ENCODE measurements at regions not wholly inside any gene's neighbourhood (a gene's known extent, or its start where the extent isn't known, plus 50 kb on each side); places are given as distances from the start of the nearest gene placed in this dataset.

- Histone ChIP-seq H3K4me3 (no peak overlapping the region), H3K4me2 (no peak overlapping the region), H3K36me3 (no peaks in the 10 kb centered on the region), H3K9me3 (replicated peaks in 1 of 11) (peaks cover 8 to 16% (median 12%) of the 10 kb centered on the region in 11 experiments; a peak in 19 of 22 replicates), H4K20me1 (no peaks in the 10 kb centered on the region), H3K9ac (no peak overlapping the region), H3K27ac (no peak overlapping the region), H3K4me1 (no peaks in the 10 kb centered on the region), H3K27me3 (no peaks in the 10 kb centered on the region)
- no peak for TF ChIP-seq Cebpa-rat (IDR thresholded peaks at IDR 0.05)
Observed at GRCh38 chr16:9184354-9184690, 92.9 kb downstream of the HAPSTR1 start.

GRCh38 chr16:9185381-9185780 lies 93.9 kb downstream of the HAPSTR1 start:
- no peak for TF ChIP-seq Cebpa-rat (IDR thresholded peaks at IDR 0.05)
- Histone ChIP-seq H3K9me3 (replicated peaks in 1 of 11) (peaks cover 8 to 16% (median 12%) of the 10 kb centered on the region in 11 experiments; a peak in 19 of 22 replicates), H4K20me1 (no peaks in the 10 kb centered on the region), H3K27ac (no peak overlapping the region), H3K36me3 (no peaks in the 10 kb centered on the region), H3K9ac (no peak overlapping the region), H3K27me3 (no peaks in the 10 kb centered on the region), H3K4me1 (no peaks in the 10 kb centered on the region), H3K4me3 (no peak overlapping the region), H3K4me2 (no peak overlapping the region)

DNA sequence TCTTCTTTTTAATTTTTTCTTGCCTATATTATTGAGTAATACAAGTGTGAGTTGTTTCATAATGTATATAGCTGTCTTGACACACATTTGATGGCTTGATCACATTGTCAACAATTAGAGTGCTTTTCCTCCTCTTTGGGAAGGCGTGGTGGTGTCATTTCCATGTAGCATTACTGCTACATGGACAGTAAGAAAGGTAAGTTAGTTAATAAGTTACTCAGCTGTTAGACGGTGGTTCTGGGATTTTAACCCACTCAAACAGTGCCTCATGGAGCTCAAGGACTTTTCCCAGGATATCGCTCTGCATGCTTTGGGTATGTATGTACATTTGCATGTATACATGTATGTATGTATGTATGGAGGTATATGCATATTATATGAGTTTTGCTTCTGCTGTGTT lies 94.6 kb downstream of the HAPSTR1 start:
- no peak for TF ChIP-seq Cebpa-rat (IDR thresholded peaks at IDR 0.05)
- Histone ChIP-seq H3K36me3 (no peaks in the 10 kb centered on the region), H4K20me1 (no peaks in the 10 kb centered on the region), H3K4me3 (no peak overlapping the region), H3K27me3 (no peaks in the 10 kb centered on the region), H3K9me3 (replicated peaks in 1 of 11) (peaks cover 8 to 16% (median 12%) of the 10 kb centered on the region in 11 experiments; a peak in 19 of 22 replicates), H3K4me2 (no peak overlapping the region), H3K9ac (no peak overlapping the region), H3K4me1 (no peaks in the 10 kb centered on the region), H3K27ac (no peak overlapping the region)

GRCh38 chr16:9188721-9189120 lies 97.3 kb downstream of the HAPSTR1 start:
- Histone ChIP-seq H3K27me3 (no peaks in the 10 kb centered on the region), H3K4me2 (no peak overlapping the region), H4K20me1 (no peaks in the 10 kb centered on the region), H3K9ac (no peak overlapping the region), H3K27ac (no peak overlapping the region), H3K36me3 (no peaks in the 10 kb centered on the region), H3K9me3 (replicated peaks in 1 of 11) (peaks cover 8 to 14% (median 11%) of the 10 kb centered on the region in 11 experiments; a peak in 19 of 22 replicates), H3K4me3 (no peak overlapping the region), H3K4me1 (no peaks in the 10 kb centered on the region)
- no peak for TF ChIP-seq Cebpa-rat (IDR thresholded peaks at IDR 0.05)

DNA sequence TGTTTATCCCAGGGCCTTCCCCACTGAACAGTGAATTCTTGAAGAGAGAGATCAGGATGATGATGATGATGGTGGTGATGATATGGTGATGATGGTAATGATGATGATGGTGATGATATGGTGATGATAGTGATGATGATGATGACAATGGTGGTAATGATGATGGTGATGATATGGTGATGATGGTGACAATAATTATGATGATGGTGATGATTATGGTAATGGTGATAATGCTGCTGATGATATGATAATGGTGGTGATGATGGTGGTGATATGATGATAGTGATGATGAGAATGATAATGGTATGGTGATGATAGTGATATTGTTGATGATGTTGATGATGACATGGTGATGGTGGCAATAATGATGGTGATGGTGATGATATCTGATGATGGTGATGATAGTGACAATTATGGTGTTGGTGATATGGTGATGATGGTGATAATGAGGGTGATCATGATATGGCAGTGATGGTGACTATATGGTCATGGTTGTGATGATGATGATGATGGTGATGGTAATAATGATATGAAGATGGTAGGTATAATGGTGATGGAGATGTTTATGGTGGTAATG lies 99.9 kb downstream of the HAPSTR1 start:
- Histone ChIP-seq H4K20me1 (no peaks in the 10 kb centered on the region), H3K27ac (no peak overlapping the region), H3K4me2 (no peak overlapping the region), H3K9ac (no peak overlapping the region), H3K4me1 (no peaks in the 10 kb centered on the region), H3K9me3 (replicated peaks in 1 of 11) (no peaks in the 10 kb centered on the region; a peak in 1 of 22 replicates), H3K36me3 (no peaks in the 10 kb centered on the region), H3K27me3 (no peaks in the 10 kb centered on the region), H3K4me3 (no peak overlapping the region)
- TF ChIP-seq Cebpa-rat (IDR thresholded peaks at IDR 0.05), result no peak

DNA sequence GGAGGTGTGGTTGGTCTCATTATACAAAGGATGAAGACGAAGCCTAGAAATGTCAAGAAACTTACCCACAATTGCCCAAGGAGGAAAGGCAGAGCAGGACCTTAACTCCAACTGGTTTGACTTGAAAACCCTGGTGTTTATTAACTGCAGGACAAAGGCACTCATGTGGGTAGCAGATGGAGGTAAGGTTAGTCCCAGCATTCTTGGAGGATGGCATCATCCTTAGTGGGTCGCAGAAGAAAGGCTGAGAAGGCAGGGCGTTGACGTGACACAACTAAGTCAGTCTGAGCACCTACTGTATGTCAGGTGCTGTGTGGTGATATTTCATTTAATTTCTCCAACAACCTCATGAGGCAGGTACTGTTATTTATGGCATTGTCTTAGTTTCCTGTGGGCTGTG lies 101.3 kb downstream of the HAPSTR1 start:
- Histone ChIP-seq H4K20me1 (no peaks in the 10 kb centered on the region), H3K4me2 (no peak overlapping the region), H3K27ac (no peak overlapping the region), H3K4me3 (no peak overlapping the region), H3K27me3 (no peaks in the 10 kb centered on the region), H3K36me3 (no peaks in the 10 kb centered on the region), H3K4me1 (no peaks in the 10 kb centered on the region), H3K9ac (no peak overlapping the region), H3K9me3 (replicated peaks in 1 of 11) (no peaks in the 10 kb centered on the region; a peak in 1 of 22 replicates)
- no peak for TF ChIP-seq Cebpa-rat (IDR thresholded peaks at IDR 0.05)

GRCh38 chr16:9195287-9195686 lies 103.8 kb downstream of the HAPSTR1 start:
- H3K4me3 ChIP-seq, result no peak overlapping the region
- no peak for TF ChIP-seq Cebpa-rat (IDR thresholded peaks at IDR 0.05)
- H3K4me1 ChIP-seq, result no peaks in the 10 kb centered on the region
- no peak overlapping the region for H3K9ac ChIP-seq
- H3K36me3 ChIP-seq, result no peaks in the 10 kb centered on the region
- H3K4me2 ChIP-seq, result no peak overlapping the region
- H3K27me3 ChIP-seq, result no peaks in the 10 kb centered on the region
- H3K9me3 ChIP-seq (replicated peaks in 1 of 11), result peaks cover 0 to 5% (median under 1%) of the 10 kb centered on the region in 11 experiments; a peak in 8 of 22 replicates
- H3K27ac ChIP-seq, result no peak overlapping the region
- no peaks in the 10 kb centered on the region for H4K20me1 ChIP-seq

- Histone ChIP-seq H3K36me3 (no peaks in the 10 kb centered on the region), H3K9me3 (replicated peaks in 1 of 11) (peaks cover 0 to 12% (median 6%) of the 10 kb centered on the region in 11 experiments; a peak in 12 of 22 replicates), H4K20me1 (no peaks in the 10 kb centered on the region), H3K27me3 (no peaks in the 10 kb centered on the region), H3K4me3 (no peak overlapping the region), H3K4me1 (no peaks in the 10 kb centered on the region), H3K9ac (no peak overlapping the region), H3K27ac (no peak overlapping the region), H3K4me2 (no peak overlapping the region)
- TF ChIP-seq Cebpa-rat (IDR thresholded peaks at IDR 0.05), result no peak
Observed at GRCh38 chr16:9197957-9198661, 106.7 kb downstream of the HAPSTR1 start.

- Histone ChIP-seq H3K9me3 (replicated peaks in 1 of 11) (peaks cover 0 to 12% (median 6%) of the 10 kb centered on the region in 11 experiments; a peak in 11 of 22 replicates), H3K36me3 (no peaks in the 10 kb centered on the region), H3K4me1 (no peaks in the 10 kb centered on the region), H3K4me3 (no peak overlapping the region), H3K27ac (no peak overlapping the region), H3K9ac (no peak overlapping the region), H4K20me1 (no peaks in the 10 kb centered on the region), H3K27me3 (no peaks in the 10 kb centered on the region), H3K4me2 (no peak overlapping the region)
- no peak for TF ChIP-seq Cebpa-rat (IDR thresholded peaks at IDR 0.05)
Observed at GRCh38 chr16:9199311-9199710, 107.9 kb downstream of the HAPSTR1 start.

GRCh38 chr16:9199751-9200150 lies 108.3 kb downstream of the HAPSTR1 start:
- Histone ChIP-seq H4K20me1 (no peaks in the 10 kb centered on the region), H3K27me3 (no peaks in the 10 kb centered on the region), H3K4me3 (no peak overlapping the region), H3K9ac (no peak overlapping the region), H3K36me3 (no peaks in the 10 kb centered on the region), H3K4me2 (no peak overlapping the region), H3K9me3 (replicated peaks in 1 of 11) (peaks cover 0 to 12% (median 6%) of the 10 kb centered on the region in 11 experiments; a peak in 11 of 22 replicates), H3K4me1 (no peaks in the 10 kb centered on the region), H3K27ac (no peak overlapping the region)
- TF ChIP-seq Cebpa-rat (IDR thresholded peaks at IDR 0.05), result no peak

Measured in BLaER1 treated with 17β-estradiol and CSF1 and Interleukin-3, amounts not matched to agents 10 nM and 100 nM (cell line).